Natural killer cell (primary cell): ENCODE measurements at regions not wholly inside any gene's neighbourhood (a gene's known extent, or its start where the extent isn't known, plus 50 kb on each side); places are given as distances from the start of the nearest gene placed in this dataset.

Experiments
- ATAC-seq, 3 donors: fragments of 150-1000 bp in 2 of 3; fragments of 200-7000 bp in 1 of 3; cut with Tn5 transposase; 1 replicate in 1 of 3; 2 replicates in 2 of 3; pipeline ENCODE4 v1.10.0; 2021; ENCODE audit warnings: mild to moderate bottlenecking in 2 of 3, moderate library complexity in 2 of 3
- DNase-seq, 2 donors: peaks; one replicate each; pipeline versions ENCODE4 v3.0.0 to v3.0.0-alpha.2; 2013 to 2021; ENCODE audit warnings: mixed read lengths in 1 of 2
- H3K27ac ChIP-seq: one replicate; pipeline ENCODE4 v1.5.1; 2013; ENCODE audit warnings: mild to moderate bottlenecking, low read length
- H3K27me3 ChIP-seq: one replicate; pipeline ENCODE4 v1.6.1; 2013; ENCODE audit warnings: low read length; ENCODE audit not compliant: control insufficient read depth, insufficient read depth
- H3K36me3 ChIP-seq: one replicate; pipeline ENCODE4 v1.6.1; 2013; ENCODE audit warnings: low read length; ENCODE audit not compliant: control insufficient read depth, insufficient read depth
- H3K4me1 ChIP-seq: one replicate; pipeline ENCODE4 v1.6.1; 2013; ENCODE audit warnings: low read length; ENCODE audit not compliant: control insufficient read depth, insufficient read depth
- H3K4me3 ChIP-seq: one replicate; pipeline ENCODE4 v1.5.1; 2013; ENCODE audit warnings: low read length
- H3K9me3 ChIP-seq: one replicate; pipeline ENCODE4 v1.6.1; 2013; ENCODE audit warnings: low read length; ENCODE audit not compliant: control insufficient read depth, insufficient read depth
- H3K27ac Mint-ChIP-seq, 2 donors: one replicate each; pipeline ENCODE4 v1.8.0; 2022; ENCODE audit warnings: mild to moderate bottlenecking in 2 of 2, mixed read lengths in 2 of 2, moderate library complexity in 1 of 2
- H3K27me3 Mint-ChIP-seq, 2 donors: one replicate each; pipeline ENCODE4 v1.8.0; 2022; ENCODE audit warnings: low read depth in 2 of 2, mixed read lengths in 2 of 2
- H3K36me3 Mint-ChIP-seq: one replicate; pipeline ENCODE4 v1.8.0; 2022; ENCODE audit warnings: mixed read lengths
- H3K4me1 Mint-ChIP-seq, 2 donors: one replicate each; pipeline ENCODE4 v1.8.0; 2022; ENCODE audit warnings: mixed read lengths in 2 of 2
- H3K4me3 Mint-ChIP-seq: one replicate; pipeline ENCODE4 v1.8.0; 2022; ENCODE audit warnings: mild to moderate bottlenecking, moderate library complexity, mixed read lengths
- H3K9me3 Mint-ChIP-seq, 2 donors: one replicate each; pipeline ENCODE4 v1.8.0; 2022; ENCODE audit warnings: mixed read lengths in 2 of 2
- WGBS: methylation state at CpG from one replicate; pipeline ENCODE4 v1.1.7; 2013; ENCODE audit warnings: missing lambda C conversion rate; ENCODE audit not compliant: insufficient coverage; 5-methylcytosine and 5-hydroxymethylcytosine counted together
- intact Hi-C: fragments of 100-400 bp; cut with micrococcal nuclease; formaldehyde crosslinking; loops from one replicate; pipeline ENCODE4 v1.14.2; 2022
- TF ChIP-seq, protein P1 (sequence below): fragments of 200-600 bp; IDR thresholded peaks from one replicate; pipeline ENCODE4 v1.8.0; 2022; ENCODE audit warnings: antibody characterized with exemption

GRCh38 chr6:140561701-140562100, 1187.3 kb upstream of the CITED2 start:
- TF ChIP-seq, protein P1, sequence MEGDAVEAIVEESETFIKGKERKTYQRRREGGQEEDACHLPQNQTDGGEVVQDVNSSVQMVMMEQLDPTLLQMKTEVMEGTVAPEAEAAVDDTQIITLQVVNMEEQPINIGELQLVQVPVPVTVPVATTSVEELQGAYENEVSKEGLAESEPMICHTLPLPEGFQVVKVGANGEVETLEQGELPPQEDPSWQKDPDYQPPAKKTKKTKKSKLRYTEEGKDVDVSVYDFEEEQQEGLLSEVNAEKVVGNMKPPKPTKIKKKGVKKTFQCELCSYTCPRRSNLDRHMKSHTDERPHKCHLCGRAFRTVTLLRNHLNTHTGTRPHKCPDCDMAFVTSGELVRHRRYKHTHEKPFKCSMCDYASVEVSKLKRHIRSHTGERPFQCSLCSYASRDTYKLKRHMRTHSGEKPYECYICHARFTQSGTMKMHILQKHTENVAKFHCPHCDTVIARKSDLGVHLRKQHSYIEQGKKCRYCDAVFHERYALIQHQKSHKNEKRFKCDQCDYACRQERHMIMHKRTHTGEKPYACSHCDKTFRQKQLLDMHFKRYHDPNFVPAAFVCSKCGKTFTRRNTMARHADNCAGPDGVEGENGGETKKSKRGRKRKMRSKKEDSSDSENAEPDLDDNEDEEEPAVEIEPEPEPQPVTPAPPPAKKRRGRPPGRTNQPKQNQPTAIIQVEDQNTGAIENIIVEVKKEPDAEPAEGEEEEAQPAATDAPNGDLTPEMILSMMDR: no peak
- no peak overlapping the region for H3K4me3 ChIP-seq
- no peak overlapping the region for H3K27ac ChIP-seq
- no peak overlapping the region for H3K27ac Mint-ChIP-seq
- no peaks in the 10 kb centered on the region for H3K4me1 Mint-ChIP-seq
- DNase-seq (no peak), ATAC-seq (no peak)
- H3K9me3 Mint-ChIP-seq: peaks cover 2 to 3% of the 10 kb centered on the region in 2 donors
- H3K36me3 ChIP-seq: no peaks in the 10 kb centered on the region
- no peaks in the 10 kb centered on the region for H3K4me1 ChIP-seq
- H3K36me3 Mint-ChIP-seq: no peaks in the 10 kb centered on the region
- no peaks in the 10 kb centered on the region for H3K27me3 ChIP-seq
- intact Hi-C loops: no loop called here
- H3K4me3 Mint-ChIP-seq: no peak overlapping the region
- no CpG with 5 or more reads among the region's 2 CpGs for WGBS
- H3K9me3 ChIP-seq: no peaks in the 10 kb centered on the region
- no peaks in the 10 kb centered on the region for H3K27me3 Mint-ChIP-seq

GRCh38 chr6:140560671-140561070, 1186.2 kb upstream of the CITED2 start:
- WGBS: 100% methylated on average over 1 of the region's 1 CpG
- no peak for DNase-seq
- Mint-ChIP-seq H3K4me1 (no peaks in the 10 kb centered on the region), H3K27me3 (no peaks in the 10 kb centered on the region), H3K36me3 (no peaks in the 10 kb centered on the region), H3K27ac (no peak overlapping the region), H3K9me3 (peaks cover 2 to 3% of the 10 kb centered on the region in 2 donors), H3K4me3 (no peak overlapping the region)
- TF ChIP-seq, protein P1: no peak
- intact Hi-C loops: no loop called here
- Histone ChIP-seq H3K9me3 (no peaks in the 10 kb centered on the region), H3K27ac (no peak overlapping the region), H3K4me3 (no peak overlapping the region), H3K27me3 (no peaks in the 10 kb centered on the region), H3K4me1 (no peaks in the 10 kb centered on the region), H3K36me3 (no peaks in the 10 kb centered on the region)
- ATAC-seq: no peak

DNA sequence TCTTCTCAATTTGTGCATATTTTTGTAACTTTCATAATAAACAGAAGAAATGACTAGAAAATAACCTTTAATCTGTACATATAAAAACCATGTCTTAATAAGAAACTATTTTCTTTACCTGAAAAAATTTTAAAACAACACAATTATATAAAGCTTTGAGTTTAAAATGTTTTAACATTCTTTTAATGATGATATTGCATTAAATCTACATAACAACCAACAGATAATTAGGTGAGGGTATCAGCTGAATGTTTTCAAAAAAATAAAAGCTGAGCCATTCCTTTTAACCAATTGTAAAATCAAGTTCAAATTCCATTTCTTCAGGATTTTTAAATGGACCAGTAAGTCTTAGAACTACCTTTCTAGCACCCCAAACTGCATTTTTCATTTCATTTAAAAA, 1185.0 kb upstream of the CITED2 start:
- Mint-ChIP-seq H3K4me1 (no peaks in the 10 kb centered on the region), H3K9me3 (peaks cover 3% of the 10 kb centered on the region in 2 donors), H3K4me3 (no peak overlapping the region), H3K36me3 (no peaks in the 10 kb centered on the region), H3K27ac (no peak overlapping the region), H3K27me3 (no peaks in the 10 kb centered on the region)
- H3K27ac ChIP-seq: no peak overlapping the region
- H3K27me3 ChIP-seq: no peaks in the 10 kb centered on the region
- no peaks in the 10 kb centered on the region for H3K9me3 ChIP-seq
- no peaks in the 10 kb centered on the region for H3K4me1 ChIP-seq
- H3K4me3 ChIP-seq: no peak overlapping the region
- TF ChIP-seq, protein P1: no peak
- no peak for ATAC-seq
- H3K36me3 ChIP-seq: no peaks in the 10 kb centered on the region
- intact Hi-C loops: no loop called here
- DNase-seq: no peak

DNA sequence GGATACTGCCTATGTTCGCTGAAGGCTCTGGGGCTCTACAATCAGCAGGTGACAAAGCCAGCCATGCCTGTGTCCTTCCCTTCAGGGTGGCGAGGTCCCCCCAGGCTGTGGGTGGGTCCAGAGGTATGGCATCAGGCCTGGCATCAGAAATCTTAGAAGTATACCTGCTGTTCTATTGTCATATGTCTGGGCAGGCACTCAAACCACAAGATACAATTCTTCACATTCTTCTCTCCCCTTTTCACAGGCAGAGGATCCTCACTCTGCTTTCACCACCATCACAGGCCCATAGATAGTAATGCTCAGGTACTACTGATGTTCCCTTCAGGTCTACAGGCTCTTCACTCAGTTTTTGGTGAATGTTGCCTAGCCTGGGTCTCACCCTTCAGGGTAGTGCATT, 1180.0 kb upstream of the CITED2 start:
- intact Hi-C loops: no loop called here
- DNase-seq (no peak), ATAC-seq (no peak)
- Histone ChIP-seq H3K4me1 (no peaks in the 10 kb centered on the region), H3K4me3 (no peak overlapping the region), H3K27me3 (no peaks in the 10 kb centered on the region), H3K9me3 (no peaks in the 10 kb centered on the region), H3K36me3 (no peaks in the 10 kb centered on the region), H3K27ac (no peak overlapping the region)
- Mint-ChIP-seq H3K27ac (no peak overlapping the region), H3K27me3 (no peaks in the 10 kb centered on the region), H3K4me1 (no peaks in the 10 kb centered on the region), H3K36me3 (no peaks in the 10 kb centered on the region), H3K9me3 (peaks cover 9 to 10% of the 10 kb centered on the region in 2 donors), H3K4me3 (no peak overlapping the region)
- WGBS: 76% methylated on average over 2 of the region's 2 CpGs
- TF ChIP-seq, protein P1: no peak
